ENCODE measurements at regions not wholly inside any gene's neighbourhood (a gene's known extent, or its start where the extent isn't known, plus 50 kb on each side); places are given as distances from the start of the nearest gene placed in this dataset.

GRCh38 chrX:121975671-121976070 lies 928.3 kb downstream of the GLUD2 start:
- DNase-seq, result no peak
- Histone ChIP-seq H3K9me3 (replicated peaks; ENCODE audit: insufficient read depth, low read length) (no peaks in the 10 kb centered on the region), H2AFZ (ENCODE audit: low read length) (no peak overlapping the region), H3K36me3 (replicated peaks; ENCODE audit: insufficient read depth, low read length) (no peaks in the 10 kb centered on the region), H3K4me3 (ENCODE audit: low read length) (no peak overlapping the region), H3K27ac (ENCODE audit: low read length) (no peak overlapping the region), H3K9ac (ENCODE audit: low read length) (no peak overlapping the region), H3K9me2 (replicated peaks; ENCODE audit: insufficient read depth, low read length) (no peaks in the 10 kb centered on the region), H3K27me3 (replicated peaks; ENCODE audit: insufficient read depth, low read length) (no peaks in the 10 kb centered on the region), H3F3A (ENCODE audit: insufficient read depth, low read length) (no peaks in the 10 kb centered on the region), H3K4me1 (ENCODE audit: low read length) (no peaks in the 10 kb centered on the region), H3K4me2 (ENCODE audit: low read depth, low read length) (no peak overlapping the region), H4K20me1 (ENCODE audit: insufficient read depth, low read length) (no peaks in the 10 kb centered on the region), H3K79me2 (ENCODE audit: low read length) (no peaks in the 10 kb centered on the region)
- TF ChIP-seq EZH2 (optimal IDR thresholded peaks at IDR 0.05; ENCODE audit: low read depth, low read length) (no peak), EZH2phosphoT487 (IDR thresholded peaks at IDR 0.05; ENCODE audit: low read length) (no peak)

DNA sequence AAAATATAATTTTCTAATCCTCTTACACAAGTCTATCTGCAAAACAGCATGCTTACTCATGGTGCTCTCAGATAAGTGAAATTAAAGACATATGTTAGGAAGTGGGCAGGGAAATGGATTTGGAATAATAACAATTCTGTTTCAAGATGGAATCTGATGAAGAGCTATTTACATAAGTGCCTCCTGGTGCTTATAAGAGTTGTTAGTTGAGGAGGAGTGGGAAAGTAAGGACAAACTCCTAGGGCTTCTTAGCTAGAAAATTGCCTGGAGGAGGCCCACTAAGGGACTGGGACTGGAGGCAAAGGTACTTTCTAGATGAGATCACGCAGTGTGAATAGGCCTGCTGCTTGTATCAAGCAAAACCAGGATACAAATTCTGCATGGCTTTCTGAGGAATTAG lies 939.8 kb downstream of the GLUD2 start:
- TF ChIP-seq EZH2 (optimal IDR thresholded peaks at IDR 0.05; ENCODE audit: low read depth, low read length) (no peak), EZH2phosphoT487 (IDR thresholded peaks at IDR 0.05; ENCODE audit: low read length) (no peak)
- TF ChIP-seq, protein P1, sequence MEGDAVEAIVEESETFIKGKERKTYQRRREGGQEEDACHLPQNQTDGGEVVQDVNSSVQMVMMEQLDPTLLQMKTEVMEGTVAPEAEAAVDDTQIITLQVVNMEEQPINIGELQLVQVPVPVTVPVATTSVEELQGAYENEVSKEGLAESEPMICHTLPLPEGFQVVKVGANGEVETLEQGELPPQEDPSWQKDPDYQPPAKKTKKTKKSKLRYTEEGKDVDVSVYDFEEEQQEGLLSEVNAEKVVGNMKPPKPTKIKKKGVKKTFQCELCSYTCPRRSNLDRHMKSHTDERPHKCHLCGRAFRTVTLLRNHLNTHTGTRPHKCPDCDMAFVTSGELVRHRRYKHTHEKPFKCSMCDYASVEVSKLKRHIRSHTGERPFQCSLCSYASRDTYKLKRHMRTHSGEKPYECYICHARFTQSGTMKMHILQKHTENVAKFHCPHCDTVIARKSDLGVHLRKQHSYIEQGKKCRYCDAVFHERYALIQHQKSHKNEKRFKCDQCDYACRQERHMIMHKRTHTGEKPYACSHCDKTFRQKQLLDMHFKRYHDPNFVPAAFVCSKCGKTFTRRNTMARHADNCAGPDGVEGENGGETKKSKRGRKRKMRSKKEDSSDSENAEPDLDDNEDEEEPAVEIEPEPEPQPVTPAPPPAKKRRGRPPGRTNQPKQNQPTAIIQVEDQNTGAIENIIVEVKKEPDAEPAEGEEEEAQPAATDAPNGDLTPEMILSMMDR (IDR thresholded peaks at IDR 0.05; ENCODE audit: low read length), result no peak
- Histone ChIP-seq H3K27me3 (replicated peaks; ENCODE audit: insufficient read depth, low read length) (no peaks in the 10 kb centered on the region), H3K4me2 (ENCODE audit: low read depth, low read length) (no peak overlapping the region), H3K9ac (ENCODE audit: low read length) (no peak overlapping the region), H4K20me1 (ENCODE audit: insufficient read depth, low read length) (no peaks in the 10 kb centered on the region), H2AFZ (ENCODE audit: low read length) (no peak overlapping the region), H3K9me2 (replicated peaks; ENCODE audit: insufficient read depth, low read length) (no peaks in the 10 kb centered on the region), H3K36me3 (replicated peaks; ENCODE audit: insufficient read depth, low read length) (no peaks in the 10 kb centered on the region), H3K27ac (ENCODE audit: low read length) (no peak overlapping the region), H3K9me3 (replicated peaks; ENCODE audit: insufficient read depth, low read length) (no peaks in the 10 kb centered on the region), H3K4me3 (ENCODE audit: low read length) (no peak overlapping the region), H3K4me1 (ENCODE audit: low read length) (no peaks in the 10 kb centered on the region), H3F3A (ENCODE audit: insufficient read depth, low read length) (no peaks in the 10 kb centered on the region), H3K79me2 (ENCODE audit: low read length) (no peaks in the 10 kb centered on the region)
- no peak for DNase-seq

GRCh38 chrX:121987835-121988234 lies 940.4 kb downstream of the GLUD2 start:
- H3K27me3 ChIP-seq (replicated peaks; ENCODE audit: insufficient read depth, low read length), result no peaks in the 10 kb centered on the region
- H3K9ac ChIP-seq (ENCODE audit: low read length), result no peak overlapping the region
- no peak overlapping the region for H2AFZ ChIP-seq (ENCODE audit: low read length)
- H3K9me3 ChIP-seq (replicated peaks; ENCODE audit: insufficient read depth, low read length), result no peaks in the 10 kb centered on the region
- no peaks in the 10 kb centered on the region for H3K4me1 ChIP-seq (ENCODE audit: low read length)
- no peaks in the 10 kb centered on the region for H3K9me2 ChIP-seq (replicated peaks; ENCODE audit: insufficient read depth, low read length)
- H3K4me3 ChIP-seq (ENCODE audit: low read length), result no peak overlapping the region
- H3K36me3 ChIP-seq (replicated peaks; ENCODE audit: insufficient read depth, low read length), result no peaks in the 10 kb centered on the region
- H3K4me2 ChIP-seq (ENCODE audit: low read depth, low read length), result no peak overlapping the region
- H4K20me1 ChIP-seq (ENCODE audit: insufficient read depth, low read length), result no peaks in the 10 kb centered on the region
- DNase-seq, result no peak
- no peak overlapping the region for H3K27ac ChIP-seq (ENCODE audit: low read length)
- no peaks in the 10 kb centered on the region for H3K79me2 ChIP-seq (ENCODE audit: low read length)
- no peaks in the 10 kb centered on the region for H3F3A ChIP-seq (ENCODE audit: insufficient read depth, low read length)
- TF ChIP-seq EZH2 (optimal IDR thresholded peaks at IDR 0.05; ENCODE audit: low read depth, low read length) (no peak), EZH2phosphoT487 (IDR thresholded peaks at IDR 0.05; ENCODE audit: low read length) (no peak)
- TF ChIP-seq, protein P1 (IDR thresholded peaks at IDR 0.05; ENCODE audit: low read length), result no peak

DNA sequence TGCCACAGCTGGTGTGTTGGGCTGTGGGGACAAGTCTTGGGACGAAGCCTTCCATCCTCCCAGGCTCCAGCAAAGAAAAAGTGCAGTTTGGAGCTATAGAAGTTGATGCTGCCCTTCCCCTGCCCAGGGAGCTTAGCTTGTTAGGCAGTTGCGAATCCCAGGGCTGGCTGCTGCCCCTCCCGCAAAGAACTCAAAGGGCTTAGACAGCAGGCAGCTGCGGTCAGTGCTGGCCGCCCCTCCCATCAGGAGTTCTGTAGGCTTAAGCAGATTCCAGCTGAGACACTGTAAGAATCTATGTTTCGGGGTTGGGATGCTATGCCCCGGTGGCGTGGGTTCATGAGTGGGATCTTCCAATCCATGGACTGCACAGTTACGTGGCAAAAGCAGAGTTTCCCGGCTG lies 956.7 kb downstream of the GLUD2 start:
- Histone ChIP-seq H3K9ac (ENCODE audit: low read length) (no peak overlapping the region), H3K4me2 (ENCODE audit: low read depth, low read length) (no peak overlapping the region), H3K9me3 (replicated peaks; ENCODE audit: insufficient read depth, low read length) (no peaks in the 10 kb centered on the region), H3K4me3 (ENCODE audit: low read length) (no peak overlapping the region), H3K27ac (ENCODE audit: low read length) (no peak overlapping the region), H3K27me3 (replicated peaks; ENCODE audit: insufficient read depth, low read length) (no peaks in the 10 kb centered on the region), H2AFZ (ENCODE audit: low read length) (no peak overlapping the region), H3K9me2 (replicated peaks; ENCODE audit: insufficient read depth, low read length) (no peaks in the 10 kb centered on the region), H3K36me3 (replicated peaks; ENCODE audit: insufficient read depth, low read length) (no peaks in the 10 kb centered on the region), H3K4me1 (ENCODE audit: low read length) (no peaks in the 10 kb centered on the region), H3K79me2 (ENCODE audit: low read length) (no peaks in the 10 kb centered on the region), H3F3A (ENCODE audit: insufficient read depth, low read length) (no peaks in the 10 kb centered on the region), H4K20me1 (ENCODE audit: insufficient read depth, low read length) (no peaks in the 10 kb centered on the region)
- TF ChIP-seq, protein P1 (IDR thresholded peaks at IDR 0.05; ENCODE audit: low read length), result no peak
- TF ChIP-seq EZH2 (optimal IDR thresholded peaks at IDR 0.05; ENCODE audit: low read depth, low read length) (no peak), EZH2phosphoT487 (IDR thresholded peaks at IDR 0.05; ENCODE audit: low read length) (no peak)
- no peak for DNase-seq
